Body of pancreas (tissue), 4 donors: ENCODE measurements at regions not wholly inside any gene's neighbourhood (a gene's known extent, or its start where the extent isn't known, plus 50 kb on each side); places are given as distances from the start of the nearest gene placed in this dataset.

ENCODE experiments used
- POLR2A ChIP-seq, 3 donors: fragments of 450-650 bp; IDR thresholded peaks; one replicate each; pipeline ENCODE4 v1.6.1; 2016; ENCODE audit warnings: antibody characterized with exemption in 3 of 3, mild to moderate bottlenecking in 2 of 3
- TF ChIP-seq, protein P1 (sequence below), 7 experiments: fragments of 450-650 bp in 4 of 7; fragments of 200-600 bp in 3 of 7; sonication (generic) in 3 of 7; IDR thresholded peaks; one replicate each; pipeline ENCODE4 v1.5.1; 2016 to 2019; ENCODE audit warnings: antibody characterized with exemption in 7 of 7

DNA sequence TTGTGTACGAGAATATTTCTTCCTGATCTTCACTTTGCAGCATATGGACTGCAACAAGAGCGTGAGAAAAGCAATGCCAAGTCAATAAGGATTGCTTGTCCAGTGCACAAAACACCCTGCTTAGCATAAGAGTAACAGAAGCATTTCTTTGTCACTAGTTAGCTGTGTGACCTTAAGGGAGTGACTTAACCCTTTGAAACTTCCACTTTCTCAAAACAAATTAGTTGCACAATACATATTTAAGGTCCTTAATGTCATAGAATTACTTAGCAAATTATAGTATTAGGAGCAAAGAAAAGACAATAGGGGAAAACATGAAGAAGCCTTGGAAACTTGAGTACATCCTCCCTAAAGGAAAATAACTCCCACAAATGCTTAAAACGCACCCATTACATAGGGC lies 230.1 kb downstream of the RNF152 start:
- TF ChIP-seq, protein P1, sequence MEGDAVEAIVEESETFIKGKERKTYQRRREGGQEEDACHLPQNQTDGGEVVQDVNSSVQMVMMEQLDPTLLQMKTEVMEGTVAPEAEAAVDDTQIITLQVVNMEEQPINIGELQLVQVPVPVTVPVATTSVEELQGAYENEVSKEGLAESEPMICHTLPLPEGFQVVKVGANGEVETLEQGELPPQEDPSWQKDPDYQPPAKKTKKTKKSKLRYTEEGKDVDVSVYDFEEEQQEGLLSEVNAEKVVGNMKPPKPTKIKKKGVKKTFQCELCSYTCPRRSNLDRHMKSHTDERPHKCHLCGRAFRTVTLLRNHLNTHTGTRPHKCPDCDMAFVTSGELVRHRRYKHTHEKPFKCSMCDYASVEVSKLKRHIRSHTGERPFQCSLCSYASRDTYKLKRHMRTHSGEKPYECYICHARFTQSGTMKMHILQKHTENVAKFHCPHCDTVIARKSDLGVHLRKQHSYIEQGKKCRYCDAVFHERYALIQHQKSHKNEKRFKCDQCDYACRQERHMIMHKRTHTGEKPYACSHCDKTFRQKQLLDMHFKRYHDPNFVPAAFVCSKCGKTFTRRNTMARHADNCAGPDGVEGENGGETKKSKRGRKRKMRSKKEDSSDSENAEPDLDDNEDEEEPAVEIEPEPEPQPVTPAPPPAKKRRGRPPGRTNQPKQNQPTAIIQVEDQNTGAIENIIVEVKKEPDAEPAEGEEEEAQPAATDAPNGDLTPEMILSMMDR (IDR thresholded peaks at IDR 0.05), result no peak
- no peak for TF ChIP-seq POLR2A (IDR thresholded peaks at IDR 0.05)
